GM18907 (cell line): ENCODE measurements at regions not wholly inside any gene's neighbourhood (a gene's known extent, or its start where the extent isn't known, plus 50 kb on each side); places are given as distances from the start of the nearest gene placed in this dataset.
"Not testable (repeated sequence)": the region's sequence is repeated elsewhere in the genome, so short reads cannot be mapped to it uniquely, and the experiment has no call there.

Experiments used
- ATAC-seq: cut with Tn5 transposase; IDR thresholded peaks from one replicate; pipeline ENCODE4 v1.9.1; 2021; ENCODE audit warnings: mild to moderate bottlenecking, moderate library complexity; ENCODE audit not compliant: unreplicated experiment

- no peak for ATAC-seq
Observed at GRCh38 chr5:101404531-101404930, 501.4 kb upstream of the ST8SIA4 start.

DNA sequence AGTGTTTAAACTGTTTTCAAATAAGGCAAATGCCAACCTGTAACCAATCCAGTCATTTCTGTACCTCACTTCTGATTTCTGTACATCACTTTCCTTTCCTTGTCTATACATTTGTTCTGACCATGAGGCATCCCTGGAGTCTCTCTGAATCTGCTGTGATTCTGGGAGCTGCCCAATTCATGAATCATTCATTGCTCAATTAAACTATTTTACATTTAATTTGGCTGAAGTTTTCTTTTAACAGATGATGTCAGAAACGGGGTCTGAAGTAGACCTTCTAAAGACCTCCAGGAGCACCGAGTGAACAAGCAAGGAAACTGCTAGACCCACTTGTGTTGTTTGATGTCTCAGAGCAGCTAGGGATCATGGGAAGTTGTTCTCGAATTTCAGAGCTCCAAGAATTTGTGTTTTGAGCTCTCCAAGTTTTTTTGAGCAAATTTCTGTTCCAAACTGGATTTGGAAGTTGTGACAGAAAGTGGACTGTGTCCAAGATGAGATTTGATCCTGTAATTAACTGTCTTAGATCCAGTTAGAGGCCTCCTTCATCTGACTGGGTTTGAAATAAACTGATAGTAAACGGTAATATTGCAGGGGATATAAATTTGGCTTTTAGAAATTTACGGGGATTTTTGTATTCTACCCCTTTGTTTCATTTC is 490.8 kb upstream of the ST8SIA4 start:
- ATAC-seq, result no peak

DNA sequence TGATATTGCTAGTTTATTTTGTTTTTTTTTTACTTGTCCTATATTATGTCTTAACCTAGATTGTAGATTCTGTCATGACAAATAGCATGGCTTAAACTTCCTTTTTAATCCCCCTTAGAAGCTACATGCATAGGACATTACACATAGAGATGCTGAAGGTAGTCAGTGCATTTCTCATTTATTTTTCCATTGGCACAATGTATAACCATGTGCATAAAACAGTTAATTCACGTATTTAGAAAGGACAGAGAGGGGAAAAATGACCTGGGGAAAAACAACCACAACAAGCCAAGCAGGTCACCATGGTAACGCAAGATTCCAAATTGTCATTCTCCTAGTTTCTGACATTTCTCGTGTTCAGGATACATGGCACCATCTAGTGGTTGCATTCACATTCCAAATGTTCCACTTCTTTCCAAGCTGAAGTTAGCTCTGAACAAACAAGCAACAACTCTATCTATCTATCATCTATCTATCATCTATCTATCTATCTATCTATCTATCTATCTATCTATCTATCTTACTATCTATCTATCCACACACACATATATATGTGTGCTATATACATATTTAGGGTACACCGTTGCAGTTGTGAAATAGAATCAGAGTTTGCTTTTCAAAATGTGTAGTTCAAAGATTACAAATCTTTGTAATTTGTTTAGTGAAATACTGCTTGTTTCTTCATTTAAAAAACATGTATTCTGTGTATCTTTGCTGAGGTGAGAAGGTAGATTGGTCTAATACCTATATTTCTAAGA is 487.2 kb upstream of the ST8SIA4 start:
- ATAC-seq, result no peak

DNA sequence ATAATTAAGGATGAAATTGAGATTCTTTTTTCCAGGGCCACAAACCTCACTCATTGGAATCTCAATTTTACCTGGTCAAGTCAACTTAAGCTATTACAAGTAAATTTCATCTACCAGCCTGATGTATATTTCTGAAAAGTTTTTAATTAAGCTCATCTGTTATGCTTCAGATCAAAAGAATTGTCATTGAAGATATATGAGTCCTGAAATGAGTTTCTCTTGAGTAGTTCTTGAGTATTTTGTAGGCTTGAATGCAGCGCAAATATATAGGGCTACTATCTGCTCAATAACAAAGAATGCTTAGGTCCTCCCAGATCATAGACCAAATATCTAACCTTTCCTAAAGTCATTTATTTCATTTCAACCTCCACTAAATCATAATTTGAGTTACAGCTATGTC is 482.2 kb upstream of the ST8SIA4 start:
- no peak for ATAC-seq

- no peak for ATAC-seq
Observed at GRCh38 chr5:101370181-101370580, 467.1 kb upstream of the ST8SIA4 start.

DNA sequence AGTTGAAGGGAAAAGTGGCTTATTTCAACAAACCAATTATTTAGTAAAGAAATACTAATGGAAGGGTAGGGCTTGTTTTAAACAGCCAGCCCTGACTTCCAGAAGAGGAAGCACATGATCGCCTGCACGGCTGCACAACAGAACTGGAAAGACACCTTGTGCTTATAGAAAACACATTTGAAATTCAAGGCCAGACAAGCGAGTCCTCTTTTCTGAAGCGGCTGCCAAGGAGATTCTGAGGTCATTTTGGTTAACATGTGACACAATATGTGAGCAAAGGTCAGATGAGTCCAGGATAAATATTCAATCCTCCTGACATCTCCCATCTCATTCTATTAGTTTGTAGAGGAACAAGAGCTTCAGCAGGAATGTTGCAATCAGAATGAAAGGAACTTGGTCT is 461.4 kb upstream of the ST8SIA4 start:
- no peak for ATAC-seq

GRCh38 chr5:101362067-101362466 is 459.0 kb upstream of the ST8SIA4 start:
- ATAC-seq, result no peak

DNA sequence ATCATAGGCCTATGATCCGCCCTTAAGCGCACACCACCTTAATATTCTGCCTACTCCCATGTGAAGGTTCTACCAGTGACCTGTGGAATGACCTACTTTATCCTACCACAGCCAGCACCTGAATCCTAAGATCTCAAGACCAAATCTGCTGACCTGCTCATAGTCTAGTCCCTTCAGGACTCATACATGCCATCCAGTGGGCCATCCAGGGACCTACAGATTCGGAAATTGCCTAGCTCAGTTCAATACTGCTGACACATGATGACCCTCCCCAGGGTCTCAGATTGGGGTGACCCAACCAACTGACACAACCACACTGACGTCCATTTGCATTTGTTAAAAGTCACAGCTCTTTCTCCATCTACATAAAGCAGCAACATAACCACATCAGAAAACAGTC is 443.8 kb upstream of the ST8SIA4 start:
- no peak for ATAC-seq

DNA sequence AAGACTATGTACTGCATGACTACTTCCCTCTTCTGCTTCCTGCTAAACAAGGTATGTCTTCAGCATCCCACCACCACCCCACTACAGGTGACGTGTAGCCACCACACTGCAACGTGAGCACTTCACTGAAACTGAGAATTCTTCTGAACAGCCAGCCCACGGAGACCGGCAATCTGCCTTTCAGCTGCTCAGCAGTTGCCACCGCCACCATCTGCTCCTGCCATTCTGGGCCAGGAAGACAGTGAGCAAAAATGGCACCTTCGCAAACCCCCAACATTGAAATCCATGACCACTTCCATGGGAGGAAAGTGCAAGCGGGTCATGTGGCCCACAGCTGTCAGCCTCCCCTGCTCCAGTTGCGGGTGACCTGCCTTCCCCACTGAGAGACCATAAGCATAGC is 443.4 kb upstream of the ST8SIA4 start:
- ATAC-seq, result no peak

- ATAC-seq, result no peak
Observed at GRCh38 chr5:101338226-101338625, 435.1 kb upstream of the ST8SIA4 start.

GRCh38 chr5:101327816-101328215 is 424.7 kb upstream of the ST8SIA4 start:
- no peak for ATAC-seq

DNA sequence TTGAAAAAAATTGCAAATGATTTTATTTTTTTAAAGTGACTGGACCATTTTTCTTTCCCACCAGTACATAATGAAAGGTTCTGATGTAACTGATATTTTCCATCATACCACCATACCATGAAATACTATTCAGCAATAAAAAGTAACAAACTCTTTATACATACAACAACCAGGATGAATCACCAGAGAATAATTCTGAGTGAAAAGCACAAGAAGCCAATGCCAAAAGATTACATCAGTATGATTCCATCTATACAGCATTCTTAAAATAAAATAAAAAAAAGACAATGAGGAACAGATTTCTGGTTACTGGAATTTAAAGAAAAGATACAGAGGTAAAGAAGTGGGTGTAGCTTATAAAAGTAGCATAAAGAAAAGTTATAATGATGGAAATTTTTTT is 423.7 kb upstream of the ST8SIA4 start:
- ATAC-seq, result no peak

GRCh38 chr5:101316401-101316800 is 413.3 kb upstream of the ST8SIA4 start:
- not testable (repeated sequence) for ATAC-seq

- ATAC-seq, result no peak
Observed at GRCh38 chr5:101306391-101307137, 403.5 kb upstream of the ST8SIA4 start.

DNA sequence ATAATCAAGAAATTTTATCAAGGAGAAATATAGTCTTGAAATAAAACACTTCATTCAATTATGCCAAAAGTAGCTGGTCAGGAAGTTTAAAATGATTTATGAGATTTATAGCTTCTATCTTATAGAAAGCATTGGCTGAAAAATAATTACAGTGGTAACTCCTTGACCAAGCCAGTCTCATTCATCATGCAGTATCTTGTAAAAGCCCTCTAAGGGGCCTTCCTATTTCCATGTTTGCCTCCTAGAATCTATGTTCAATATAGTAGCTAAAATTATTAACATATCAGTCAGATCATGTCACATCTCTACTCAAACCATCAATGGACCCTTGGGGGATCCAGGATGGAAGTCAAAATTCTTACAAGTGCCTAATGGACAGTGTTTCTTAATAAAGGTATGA is 393.4 kb upstream of the ST8SIA4 start:
- no peak for ATAC-seq

GRCh38 chr5:101292199-101292598 is 389.1 kb upstream of the ST8SIA4 start:
- no peak for ATAC-seq

DNA sequence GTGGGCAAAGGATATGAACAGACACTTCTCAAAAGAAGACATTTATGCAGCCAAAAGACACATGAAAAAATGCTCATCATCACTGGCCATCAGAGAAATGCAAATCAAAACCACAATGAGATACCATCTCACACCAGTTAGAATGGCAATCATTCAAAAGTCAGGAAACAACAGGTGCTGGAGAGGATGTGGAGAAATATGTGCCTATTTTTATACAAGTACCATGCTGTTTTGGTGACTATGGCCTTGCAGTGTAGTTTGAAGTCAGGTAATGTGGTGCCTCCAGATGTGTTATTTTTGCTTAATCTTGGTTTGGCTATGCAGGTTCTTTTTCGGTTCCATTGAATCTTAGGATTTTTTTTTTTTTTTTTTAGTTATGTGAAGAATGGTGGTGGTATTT is 387.7 kb upstream of the ST8SIA4 start:
- not testable (repeated sequence) for ATAC-seq

- ATAC-seq, result no peak
Observed at GRCh38 chr5:101288633-101289032, 385.6 kb upstream of the ST8SIA4 start.

DNA sequence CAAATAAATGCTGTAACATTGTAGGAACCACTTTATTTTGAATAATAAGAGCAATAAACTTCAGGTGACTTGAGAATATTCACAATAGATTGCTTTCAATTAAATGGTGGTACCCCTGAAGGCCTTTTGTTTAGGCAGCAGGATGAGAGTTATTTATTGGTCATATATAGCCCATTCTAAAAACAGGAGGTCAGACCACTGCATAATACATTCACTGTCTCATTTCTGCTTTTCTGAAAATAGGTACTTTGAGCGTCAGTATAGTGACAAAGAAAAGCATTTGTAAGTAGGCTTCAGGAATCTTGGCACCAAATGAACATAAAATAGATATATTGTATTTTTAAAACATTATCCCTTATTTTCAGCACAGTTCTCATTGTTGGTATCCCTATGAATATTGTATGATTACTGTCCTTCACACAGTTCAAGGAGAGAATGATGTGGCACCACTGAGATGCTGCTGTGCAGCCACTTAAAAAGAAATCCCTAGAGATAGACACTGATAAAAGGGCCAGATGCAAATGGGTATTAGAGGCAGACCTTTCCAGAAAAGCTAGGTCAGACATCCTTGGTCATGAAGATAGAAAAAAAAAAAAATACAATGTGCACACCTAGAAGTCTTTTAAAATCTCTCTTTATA is 381.8 kb upstream of the ST8SIA4 start:
- no peak for ATAC-seq

GRCh38 chr5:101283938-101284337 is 380.9 kb upstream of the ST8SIA4 start:
- not testable (repeated sequence) for ATAC-seq

DNA sequence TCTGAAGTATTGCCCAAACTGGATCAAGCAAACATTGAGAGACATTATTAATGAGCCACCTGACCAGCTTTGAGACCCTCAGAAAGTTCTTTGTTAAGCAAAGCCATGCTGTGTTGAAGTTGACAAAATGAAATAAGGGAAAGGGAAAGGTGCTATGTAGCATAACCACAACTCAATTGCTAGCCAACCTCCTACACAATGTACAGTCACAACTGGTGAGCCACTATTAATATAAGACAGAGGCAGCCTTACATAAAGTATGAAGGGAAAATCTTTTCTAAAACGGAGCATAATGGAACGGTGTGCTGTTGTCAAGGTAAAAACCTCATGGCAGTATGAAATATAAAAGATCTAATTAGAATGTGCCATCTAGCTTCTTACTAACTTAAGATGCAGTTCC is 375.8 kb upstream of the ST8SIA4 start:
- ATAC-seq, result no peak
